Endodermal cell (in vitro differentiated cells): ENCODE measurements at regions not wholly inside any gene's neighbourhood (a gene's known extent, or its start where the extent isn't known, plus 50 kb on each side); places are given as distances from the start of the nearest gene placed in this dataset.

Source experiments
- DNase-seq: peaks from one replicate; pipeline ENCODE4 v3.0.0-alpha.2; 2017
- H3K27ac ChIP-seq: 2 replicates; pipeline ENCODE4 v1.5.1; 2013; ENCODE audit warnings: mild to moderate bottlenecking, low read depth, low read length, moderate library complexity
- H3K27me3 ChIP-seq: 2 replicates; pipeline ENCODE4 v1.6.1; 2013; ENCODE audit warnings: mild to moderate bottlenecking, low read length, moderate library complexity; ENCODE audit not compliant: insufficient read depth, control insufficient read depth, poor library complexity, severe bottlenecking
- H3K36me3 ChIP-seq: 2 replicates; pipeline ENCODE4 v1.7.0; 2013; ENCODE audit warnings: mild to moderate bottlenecking, low read length, moderate library complexity; ENCODE audit not compliant: control insufficient read depth, insufficient read depth
- H3K4me1 ChIP-seq: one replicate; pipeline ENCODE4 v1.7.0; 2013; ENCODE audit warnings: low read length; ENCODE audit not compliant: control insufficient read depth, insufficient read depth
- H3K4me3 ChIP-seq: 2 replicates; pipeline ENCODE4 v1.5.1; 2013; ENCODE audit warnings: mild to moderate bottlenecking, low read length, moderate library complexity
- H3K9ac ChIP-seq: 2 replicates; pipeline ENCODE4 v1.6.1; 2013; ENCODE audit warnings: mild to moderate bottlenecking, low read length, moderate library complexity; ENCODE audit not compliant: poor library complexity, severe bottlenecking; ENCODE audit errors: extremely low read depth
- H3K9me3 ChIP-seq: 2 replicates; pipeline ENCODE4 v1.6.1; 2013; ENCODE audit warnings: mild to moderate bottlenecking, low read length, moderate library complexity; ENCODE audit not compliant: control insufficient read depth
- H3K27ac Mint-ChIP-seq: 2 replicates; pipeline ENCODE4 v1.8.0; 2020; ENCODE audit warnings: mixed read lengths
- H3K27me3 Mint-ChIP-seq: 2 replicates; pipeline ENCODE4 v1.8.0; 2021; ENCODE audit warnings: mild to moderate bottlenecking, mixed read lengths; ENCODE audit not compliant: insufficient read depth
- H3K36me3 Mint-ChIP-seq: 2 replicates; pipeline ENCODE4 v1.8.0; 2020; ENCODE audit warnings: low read depth, mixed read lengths
- H3K4me1 Mint-ChIP-seq: 2 replicates; pipeline ENCODE4 v1.8.0; 2020; ENCODE audit warnings: mixed read lengths
- H3K4me3 Mint-ChIP-seq: 2 replicates; pipeline ENCODE4 v1.8.0; 2020; ENCODE audit warnings: mild to moderate bottlenecking, moderate library complexity, mixed read lengths
- H3K9me3 Mint-ChIP-seq: 2 replicates; pipeline ENCODE4 v1.8.0; 2020; ENCODE audit warnings: mild to moderate bottlenecking, mixed read lengths
- CTCF ChIP-seq: fragments of 200-600 bp; sonication (generic); conservative IDR thresholded peaks from 2 replicates; pipeline ENCODE4 v1.5.0; 2021; ENCODE audit warnings: antibody characterized with exemption, mild to moderate bottlenecking
- WGBS, 2 experiments: methylation state at CpG; one replicate each; pipeline versions ENCODE4 v1.1.5 to v1.1.7; 2013; ENCODE audit warnings: missing lambda C conversion rate in 2 of 2, mixed read lengths in 1 of 2; ENCODE audit not compliant: insufficient coverage in 1 of 2, insufficient read length in 1 of 2; 5-methylcytosine and 5-hydroxymethylcytosine counted together

- no peak overlapping the region for H3K27ac Mint-ChIP-seq
- Histone ChIP-seq H3K9me3 (no peaks in the 10 kb centered on the region), H3K4me1 (no peaks in the 10 kb centered on the region), H3K27me3 (no peaks in the 10 kb centered on the region), H3K4me3 (no peak overlapping the region), H3K27ac (no peak overlapping the region), H3K9ac (no peak overlapping the region), H3K36me3 (no peaks in the 10 kb centered on the region)
- H3K36me3 Mint-ChIP-seq, result no peaks in the 10 kb centered on the region
- DNase-seq, result peak; percentile 38
- H3K9me3 Mint-ChIP-seq, result no peaks in the 10 kb centered on the region
- no peak overlapping the region for H3K4me3 Mint-ChIP-seq
- no peak for TF ChIP-seq CTCF
- no peaks in the 10 kb centered on the region for H3K27me3 Mint-ChIP-seq
- no peaks in the 10 kb centered on the region for H3K4me1 Mint-ChIP-seq
- 92 to 93% methylated on average over 20 to 26 of the region's 26 CpGs for WGBS, 2 experiments
Observed at GRCh38 chr10:131845505-131846239, 55.1 kb upstream of the PPP2R2D start.

GRCh38 chr10:131846240-131847101, 54.3 kb upstream of the PPP2R2D start:
- no peaks in the 10 kb centered on the region for H3K36me3 ChIP-seq
- H3K27me3 ChIP-seq, result no peaks in the 10 kb centered on the region

More at GRCh38 chr10:131846240-131847101, 54.3 kb upstream of the PPP2R2D start:
- Histone ChIP-seq H3K4me1 (no peaks in the 10 kb centered on the region), H3K27ac (no peak overlapping the region), H3K4me3 (no peak overlapping the region), H3K9ac (no peak overlapping the region), H3K9me3 (no peaks in the 10 kb centered on the region)
- Mint-ChIP-seq H3K27me3 (no peaks in the 10 kb centered on the region), H3K27ac (no peak overlapping the region), H3K4me1 (no peaks in the 10 kb centered on the region), H3K36me3 (no peaks in the 10 kb centered on the region), H3K9me3 (no peaks in the 10 kb centered on the region), H3K4me3 (no peak overlapping the region)
- DNase-seq, result peak; percentile 42
- WGBS, 2 experiments, result 85 to 87% methylated on average over 14 to 26 of the region's 26 CpGs
- no peak for TF ChIP-seq CTCF
